Stomach (tissue), 8 donors: ENCODE measurements at regions not wholly inside any gene's neighbourhood (a gene's known extent, or its start where the extent isn't known, plus 50 kb on each side); places are given as distances from the start of the nearest gene placed in this dataset.

ENCODE experiments used
- DNase-seq, 2 donors: peaks; one replicate each; pipeline versions ENCODE4 v3.0.0 to v3.0.0-alpha.2; 2013 to 2019
- H3K27ac ChIP-seq, 5 donors: fragments of 200-600 bp in 4 of 5; sonication (generic) in 4 of 5; one replicate each; pipeline ENCODE4 v1.5.1; 2013 to 2019; ENCODE audit warnings: mild to moderate bottlenecking in 1 of 5, moderate library complexity in 1 of 5
- H3K27me3 ChIP-seq, 3 donors: fragments of 200-600 bp; sonication (generic); one replicate each; pipeline ENCODE4 v1.5.1; 2017 to 2019; ENCODE audit warnings: mixed run types in 1 of 3
- H3K36me3 ChIP-seq, 4 donors: fragments of 200-600 bp; sonication (generic); 1 replicate in 3 of 4; 2 replicates in 1 of 4; pipeline ENCODE4 v1.5.1; 2016 to 2019
- H3K4me1 ChIP-seq, 4 donors: fragments of 200-600 bp; sonication (generic); one replicate each; pipeline ENCODE4 v1.5.1; 2016 to 2019
- H3K4me3 ChIP-seq, 4 donors: fragments of 200-600 bp; sonication (generic) in 3 of 4; one replicate each; pipeline ENCODE4 v1.5.1; 2016 to 2019; ENCODE audit warnings: mild to moderate bottlenecking in 1 of 4
- H3K9me3 ChIP-seq, 4 donors: fragments of 200-600 bp; sonication (generic); one replicate each; pipeline ENCODE4 v1.5.1; 2016 to 2019
- EP300 ChIP-seq: sonication (generic); formaldehyde crosslinking; IDR thresholded peaks from one replicate; pipeline ENCODE4 v1.6.1; 2017; ENCODE audit warnings: antibody characterized with exemption
- POLR2A ChIP-seq, 4 donors: fragments of 450-650 bp; IDR thresholded peaks; one replicate each; pipeline ENCODE4 v1.6.1; 2016; ENCODE audit warnings: antibody characterized with exemption in 4 of 4, control low read depth in 2 of 4, mild to moderate bottlenecking in 1 of 4, moderate library complexity in 1 of 4
- POLR2AphosphoS5 ChIP-seq, 3 donors: sonication (generic); formaldehyde crosslinking; IDR thresholded peaks; one replicate each; pipeline ENCODE4 v1.6.1; 2016; ENCODE audit warnings: antibody characterized with exemption in 3 of 3
- WGBS, 5 donors: extraction: QIAGEN DNeasy Blood & Tissue Kit in 3 of 5; methylation state at CpG; one replicate each; pipeline versions ENCODE4 v1.1.5 to v1.1.7; 2013 to 2018; 5-methylcytosine and 5-hydroxymethylcytosine counted together
- intact Hi-C: fragments of 100-400 bp; cut with DNase I; formaldehyde crosslinking; loops from one replicate; pipeline ENCODE4 v1.15.1; 2023; ENCODE audit warnings: low total_unique reads
- TF ChIP-seq, protein P1 (sequence below), 7 experiments: fragments of 450-650 bp in 4 of 7; fragments of 200-600 bp in 3 of 7; sonication (generic) in 3 of 7; IDR thresholded peaks; one replicate each; pipeline ENCODE4 v1.5.1; 2016 to 2019; ENCODE audit warnings: antibody characterized with exemption in 7 of 7, control low read depth in 2 of 7, mild to moderate bottlenecking in 1 of 7
- donor health status: healthy with polysubstance abuse.
- donor health status: Bipolar disorder and iron deficiency.
- donor health status: healthy.

GRCh38 chr1:221612047-221612777 is 129.7 kb downstream of the DUSP10 start:
- H3K36me3 ChIP-seq, result no peaks in the 10 kb centered on the region
- H3K27ac ChIP-seq, result no peak overlapping the region
- no peak for TF ChIP-seq EP300
- TF ChIP-seq POLR2AphosphoS5 (IDR thresholded peaks at IDR 0.05), result peak in 1 of 3 donors; percentile 48
- no peaks in the 10 kb centered on the region for H3K9me3 ChIP-seq
- intact Hi-C loops, result no loop called here
- no peaks in the 10 kb centered on the region for H3K27me3 ChIP-seq
- peak in 1 of 2 donors; percentile 78 for DNase-seq
- H3K4me1 ChIP-seq, result peaks cover 0 to 9% (median 0%) of the 10 kb centered on the region in 4 donors
- WGBS, 5 donors, result 24 to 33% (median 28%) methylated on average over 5 of the region's 5 CpGs
- no peak overlapping the region for H3K4me3 ChIP-seq

- H3K4me1 ChIP-seq, result no peaks in the 10 kb centered on the region
- H3K9me3 ChIP-seq, result no peaks in the 10 kb centered on the region
- 80 to 84% (median 82%) methylated on average over 5 of the region's 5 CpGs for WGBS, 5 donors
- no peaks in the 10 kb centered on the region for H3K27me3 ChIP-seq
- intact Hi-C loops, result no loop called here
- DNase-seq, result peak in 1 of 2 donors; percentile 38
- no peak overlapping the region for H3K27ac ChIP-seq
- no peak overlapping the region for H3K4me3 ChIP-seq
- TF ChIP-seq, protein P1, sequence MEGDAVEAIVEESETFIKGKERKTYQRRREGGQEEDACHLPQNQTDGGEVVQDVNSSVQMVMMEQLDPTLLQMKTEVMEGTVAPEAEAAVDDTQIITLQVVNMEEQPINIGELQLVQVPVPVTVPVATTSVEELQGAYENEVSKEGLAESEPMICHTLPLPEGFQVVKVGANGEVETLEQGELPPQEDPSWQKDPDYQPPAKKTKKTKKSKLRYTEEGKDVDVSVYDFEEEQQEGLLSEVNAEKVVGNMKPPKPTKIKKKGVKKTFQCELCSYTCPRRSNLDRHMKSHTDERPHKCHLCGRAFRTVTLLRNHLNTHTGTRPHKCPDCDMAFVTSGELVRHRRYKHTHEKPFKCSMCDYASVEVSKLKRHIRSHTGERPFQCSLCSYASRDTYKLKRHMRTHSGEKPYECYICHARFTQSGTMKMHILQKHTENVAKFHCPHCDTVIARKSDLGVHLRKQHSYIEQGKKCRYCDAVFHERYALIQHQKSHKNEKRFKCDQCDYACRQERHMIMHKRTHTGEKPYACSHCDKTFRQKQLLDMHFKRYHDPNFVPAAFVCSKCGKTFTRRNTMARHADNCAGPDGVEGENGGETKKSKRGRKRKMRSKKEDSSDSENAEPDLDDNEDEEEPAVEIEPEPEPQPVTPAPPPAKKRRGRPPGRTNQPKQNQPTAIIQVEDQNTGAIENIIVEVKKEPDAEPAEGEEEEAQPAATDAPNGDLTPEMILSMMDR (IDR thresholded peaks at IDR 0.05), result no peak
- no peak for TF ChIP-seq POLR2AphosphoS5 (IDR thresholded peaks at IDR 0.05)
- no peak for TF ChIP-seq EP300
- no peak for TF ChIP-seq POLR2A (IDR thresholded peaks at IDR 0.05)
- no peaks in the 10 kb centered on the region for H3K36me3 ChIP-seq
Observed at GRCh38 chr1:221620437-221621384, 121.2 kb downstream of the DUSP10 start.

- TF ChIP-seq, protein P1 (IDR thresholded peaks at IDR 0.05), result no peak
- TF ChIP-seq POLR2A (IDR thresholded peaks at IDR 0.05), result no peak
- no peak for DNase-seq
- no peaks in the 10 kb centered on the region for H3K27me3 ChIP-seq
- no peaks in the 10 kb centered on the region for H3K9me3 ChIP-seq
- no peak overlapping the region for H3K27ac ChIP-seq
- intact Hi-C loops, result no loop called here
- 84 to 96% (median 87%) methylated on average over 2 of the region's 2 CpGs for WGBS, 5 donors
- H3K4me1 ChIP-seq, result no peaks in the 10 kb centered on the region
- H3K36me3 ChIP-seq, result no peaks in the 10 kb centered on the region
- no peak overlapping the region for H3K4me3 ChIP-seq
Observed at GRCh38 chr1:221621683-221622082, 120.2 kb downstream of the DUSP10 start.

GRCh38 chr1:221622389-221622788 is 119.5 kb downstream of the DUSP10 start:
- WGBS, 5 donors, result 80 to 87% (median 82%) methylated on average over 2 of the region's 2 CpGs
- H3K9me3 ChIP-seq, result no peaks in the 10 kb centered on the region
- no peak overlapping the region for H3K4me3 ChIP-seq
- TF ChIP-seq, protein P1 (IDR thresholded peaks at IDR 0.05), result no peak
- no peak for TF ChIP-seq POLR2A (IDR thresholded peaks at IDR 0.05)
- no peak for TF ChIP-seq POLR2AphosphoS5 (IDR thresholded peaks at IDR 0.05)
- TF ChIP-seq EP300, result no peak
- H3K27ac ChIP-seq, result no peak overlapping the region
- DNase-seq, result no peak
- H3K4me1 ChIP-seq, result no peaks in the 10 kb centered on the region
- H3K27me3 ChIP-seq, result no peaks in the 10 kb centered on the region
- intact Hi-C loops, result no loop called here
- no peaks in the 10 kb centered on the region for H3K36me3 ChIP-seq
